ENCODE measurements at regions not wholly inside any gene's neighbourhood (a gene's known extent, or its start where the extent isn't known, plus 50 kb on each side); places are given as distances from the start of the nearest gene placed in this dataset.

DNA sequence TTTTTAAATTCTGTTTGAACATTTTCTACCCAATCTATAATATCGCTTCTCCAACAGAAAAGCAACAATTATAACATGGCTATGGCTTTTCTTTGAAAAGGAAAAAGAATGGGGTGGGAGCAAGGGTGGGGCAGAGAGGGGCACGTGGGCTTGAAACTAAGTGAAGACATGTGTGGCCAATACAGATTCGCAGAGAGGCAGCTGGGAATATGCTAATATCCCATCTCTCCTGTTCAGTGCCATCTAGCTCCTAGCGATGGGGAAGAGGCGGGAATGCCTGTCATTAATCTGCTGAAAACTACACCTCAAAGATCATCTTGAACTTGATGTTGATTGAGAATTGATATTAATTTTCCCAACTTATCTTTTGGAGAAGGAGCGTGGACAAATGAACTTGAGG lies 65.5 kb upstream of the ITGA6 start:
- Mint-ChIP-seq H3K36me3 (ENCODE audit: insufficient read depth) (no peaks in the 10 kb centered on the region), H3K4me3 (no peak overlapping the region), H3K9me3 (no peaks in the 10 kb centered on the region), H3K27me3 (ENCODE audit: low read depth) (peaks cover 3% of the 10 kb centered on the region), H3K4me1 (ENCODE audit: low read depth) (peaks cover 5% of the 10 kb centered on the region)
- no peak for DNase-seq
- no peak for ATAC-seq

DNA sequence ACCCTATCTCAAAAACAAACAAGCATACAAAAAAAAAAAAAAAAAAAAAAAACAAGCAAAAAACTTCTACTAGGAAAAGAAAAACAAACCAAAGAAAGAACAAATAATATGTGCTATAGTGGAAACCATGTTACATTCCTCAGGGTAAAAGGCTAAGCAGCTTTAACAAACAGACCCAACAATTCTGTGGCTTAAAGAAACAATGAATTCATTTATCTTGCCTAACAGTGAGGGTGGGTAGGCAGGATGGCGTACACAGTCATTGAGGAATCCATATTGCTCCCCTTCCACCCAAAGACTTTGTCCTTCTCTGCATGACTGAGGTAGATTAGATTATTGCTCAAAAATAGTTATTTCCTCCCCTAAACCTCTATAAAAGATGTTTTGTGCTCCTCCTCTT lies 63.1 kb upstream of the ITGA6 start:
- H3K27me3 Mint-ChIP-seq (ENCODE audit: low read depth) = peaks cover 3% of the 10 kb centered on the region
- H3K4me1 Mint-ChIP-seq (ENCODE audit: low read depth) = no peaks in the 10 kb centered on the region
- H3K4me3 Mint-ChIP-seq = no peak overlapping the region
- no peaks in the 10 kb centered on the region for H3K36me3 Mint-ChIP-seq (ENCODE audit: insufficient read depth)
- no peaks in the 10 kb centered on the region for H3K9me3 Mint-ChIP-seq
- DNase-seq = no peak
- ATAC-seq = no peak

DNA sequence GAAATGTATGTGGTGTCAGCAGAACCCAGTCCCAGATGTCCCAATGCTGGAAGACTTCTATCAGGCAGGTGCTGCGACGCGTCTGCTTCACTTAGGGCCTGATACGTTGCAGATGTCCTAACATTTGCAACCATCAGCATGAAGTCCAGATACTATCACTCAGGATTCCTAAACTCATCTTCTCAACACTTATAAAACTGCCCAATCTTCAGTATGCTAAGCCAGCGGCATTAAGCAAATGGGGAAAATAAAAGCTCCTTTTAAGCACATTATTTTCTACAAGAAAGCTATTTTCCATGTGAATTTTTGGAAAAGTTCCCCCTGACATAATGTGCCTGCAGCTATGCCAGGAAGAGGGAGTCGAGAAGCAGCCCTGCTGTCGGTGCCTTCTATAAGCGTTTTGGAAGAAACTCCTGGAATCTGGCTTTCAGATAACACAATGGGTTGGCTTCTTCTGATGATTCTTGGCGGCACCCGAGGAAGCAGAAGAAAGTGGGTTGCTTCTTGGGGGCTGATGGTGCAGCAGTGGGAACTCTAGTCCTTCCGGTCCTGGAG lies 60.7 kb upstream of the ITGA6 start:
- ATAC-seq = no peak
- Mint-ChIP-seq H3K9me3 (no peaks in the 10 kb centered on the region), H3K27me3 (ENCODE audit: low read depth) (peaks cover 3% of the 10 kb centered on the region), H3K4me3 (no peak overlapping the region), H3K4me1 (ENCODE audit: low read depth) (no peaks in the 10 kb centered on the region), H3K36me3 (ENCODE audit: insufficient read depth) (no peaks in the 10 kb centered on the region)
- DNase-seq = no peak

DNA sequence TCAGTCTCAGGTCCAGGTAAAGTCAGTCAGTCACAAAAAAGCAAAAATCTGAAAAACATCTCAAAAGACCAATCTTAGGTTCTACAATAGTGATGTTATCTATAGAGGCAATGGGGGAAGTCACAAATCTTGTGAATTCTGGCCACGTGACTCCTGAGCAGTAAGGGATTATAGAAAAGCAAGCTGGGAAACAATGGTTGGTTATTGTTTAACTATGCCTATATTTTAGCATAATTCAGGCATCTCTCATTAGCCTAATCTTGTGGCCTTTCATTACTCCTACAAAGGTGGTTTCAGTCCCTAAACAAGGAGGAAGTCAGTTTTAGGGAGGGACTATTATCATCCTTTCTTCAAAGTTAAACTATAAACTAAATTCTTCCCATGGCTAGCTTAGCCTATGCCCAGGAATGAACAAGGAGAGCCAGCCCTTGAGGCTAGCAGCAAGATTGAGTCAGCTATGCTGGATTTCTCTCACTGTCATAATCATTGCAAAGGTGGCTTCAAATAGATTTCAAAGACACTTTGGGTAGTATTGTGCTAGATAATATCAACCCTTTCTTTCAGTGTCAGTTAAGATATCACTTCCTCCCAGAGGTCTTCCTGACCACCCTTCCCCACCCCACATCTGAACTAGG lies 56.4 kb upstream of the ITGA6 start:
- no peaks in the 10 kb centered on the region for H3K4me1 Mint-ChIP-seq (ENCODE audit: low read depth)
- H3K9me3 Mint-ChIP-seq = no peaks in the 10 kb centered on the region
- no peaks in the 10 kb centered on the region for H3K36me3 Mint-ChIP-seq (ENCODE audit: insufficient read depth)
- H3K27me3 Mint-ChIP-seq (ENCODE audit: low read depth) = peaks cover 8% of the 10 kb centered on the region
- DNase-seq (no peak), ATAC-seq (no peak)
- H3K4me3 Mint-ChIP-seq = no peak overlapping the region

DNA sequence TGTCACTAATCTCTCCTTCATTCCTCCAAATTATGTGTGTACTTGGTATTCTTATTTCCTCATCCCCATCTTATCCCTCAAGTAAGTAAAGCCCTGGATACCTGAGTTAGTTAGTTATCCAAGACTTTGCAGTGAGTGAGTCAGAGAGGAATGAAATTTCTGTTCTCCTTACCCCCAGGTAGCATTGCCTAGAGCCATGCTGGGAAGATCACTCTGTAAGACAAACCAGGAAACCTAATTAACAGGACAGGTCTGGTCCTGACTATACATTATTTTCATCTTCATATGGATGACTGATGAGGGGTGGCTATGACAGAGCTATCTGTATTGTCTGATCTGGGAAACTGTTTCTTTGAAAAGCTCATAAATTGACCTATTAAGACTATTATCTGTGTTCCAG lies 55.0 kb upstream of the ITGA6 start:
- DNase-seq (no peak), ATAC-seq (no peak)
- Mint-ChIP-seq H3K4me1 (ENCODE audit: low read depth) (no peaks in the 10 kb centered on the region), H3K9me3 (no peaks in the 10 kb centered on the region), H3K27me3 (ENCODE audit: low read depth) (peaks cover 8% of the 10 kb centered on the region), H3K36me3 (ENCODE audit: insufficient read depth) (no peaks in the 10 kb centered on the region), H3K4me3 (no peak overlapping the region)

DNA sequence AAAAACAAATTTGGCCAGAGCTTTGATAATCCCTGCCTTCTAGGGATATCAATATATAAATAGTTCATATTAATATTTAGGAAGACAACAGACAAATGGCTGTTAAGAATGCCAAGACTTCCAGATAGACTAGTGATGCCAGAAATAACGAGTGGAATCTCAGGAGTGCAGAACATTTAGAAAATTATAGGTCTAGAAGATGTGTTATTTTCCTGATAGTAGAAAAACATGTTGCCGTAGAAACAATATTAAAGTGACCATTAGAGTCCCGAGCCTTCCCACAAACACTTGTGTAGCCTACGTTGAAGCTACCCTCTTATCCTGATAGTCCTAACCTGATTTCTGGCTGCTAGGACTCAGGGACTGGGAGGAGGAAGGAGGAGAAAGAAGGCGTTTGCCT lies 54.3 kb upstream of the ITGA6 start:
- no peak for DNase-seq
- H3K4me3 Mint-ChIP-seq = no peak overlapping the region
- no peaks in the 10 kb centered on the region for H3K9me3 Mint-ChIP-seq
- no peak for ATAC-seq
- no peaks in the 10 kb centered on the region for H3K36me3 Mint-ChIP-seq (ENCODE audit: insufficient read depth)
- H3K27me3 Mint-ChIP-seq (ENCODE audit: low read depth) = peaks cover 8% of the 10 kb centered on the region
- no peaks in the 10 kb centered on the region for H3K4me1 Mint-ChIP-seq (ENCODE audit: low read depth)

DNA sequence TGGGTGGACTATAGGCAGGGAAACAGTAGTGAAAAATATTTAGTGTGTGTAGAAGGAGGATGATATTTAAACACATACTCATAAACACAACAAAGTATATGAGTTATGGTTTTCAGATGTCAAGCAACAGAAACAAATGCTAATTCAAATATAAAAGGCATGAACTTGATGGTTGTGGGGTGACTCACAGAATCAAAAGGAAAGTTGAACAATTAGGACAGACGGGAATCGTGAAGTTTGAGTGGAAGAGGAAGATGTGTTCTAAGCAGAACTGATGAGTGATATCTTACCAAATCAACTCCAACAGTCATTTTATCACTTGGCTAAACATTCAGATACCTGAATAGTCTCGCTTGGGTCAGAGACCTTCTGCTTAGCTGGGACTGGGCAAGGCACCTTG lies 53.6 kb upstream of the ITGA6 start:
- Mint-ChIP-seq H3K27me3 (ENCODE audit: low read depth) (peaks cover 8% of the 10 kb centered on the region), H3K4me3 (no peak overlapping the region), H3K36me3 (ENCODE audit: insufficient read depth) (no peaks in the 10 kb centered on the region), H3K9me3 (no peaks in the 10 kb centered on the region), H3K4me1 (ENCODE audit: low read depth) (no peaks in the 10 kb centered on the region)
- no peak for ATAC-seq
- no peak for DNase-seq

DNA sequence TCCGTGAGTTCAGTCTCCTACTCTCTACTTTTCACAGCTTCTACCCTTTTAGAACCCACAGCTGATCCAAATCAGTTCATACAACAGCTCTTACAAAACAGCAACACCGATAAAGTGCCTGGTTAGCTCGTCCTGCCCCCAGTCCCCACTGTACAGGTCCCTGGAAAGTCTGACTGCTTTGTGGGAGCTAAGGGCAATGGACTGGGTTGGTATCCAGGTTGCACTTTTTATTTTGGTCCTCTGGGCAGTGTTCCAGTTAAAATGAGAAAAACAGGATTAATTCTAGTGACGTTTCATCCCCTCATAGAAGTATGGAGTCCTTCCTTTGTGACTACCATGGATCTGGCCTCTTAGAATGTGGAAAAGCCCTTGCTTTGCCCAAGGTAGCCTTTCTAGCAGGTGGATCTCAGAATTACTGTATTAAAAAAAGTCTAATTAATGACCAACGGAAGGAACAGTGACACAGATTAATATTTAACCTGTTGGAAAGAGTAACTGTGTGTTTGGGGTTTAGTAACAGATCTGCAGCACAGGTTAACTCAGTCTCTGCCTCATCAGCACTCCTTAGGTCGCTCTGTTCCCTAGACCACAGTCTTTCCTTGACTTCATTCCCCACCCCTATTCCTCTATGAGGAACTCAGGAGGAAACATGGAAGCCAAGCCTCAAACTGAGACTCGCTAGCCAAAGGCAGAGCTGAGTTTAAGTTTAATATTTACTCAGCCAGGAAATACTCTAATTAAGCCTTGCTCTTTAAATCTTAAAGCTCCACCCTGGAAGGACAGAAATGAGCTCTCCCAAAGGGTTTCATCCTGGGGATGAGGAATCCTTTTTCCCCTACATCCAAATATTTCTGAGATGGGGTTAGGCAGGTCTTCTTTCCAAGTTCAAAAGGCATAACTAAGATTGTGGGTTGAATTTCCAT lies 52.8 kb upstream of the ITGA6 start:
- Mint-ChIP-seq H3K4me1 (ENCODE audit: low read depth) (no peaks in the 10 kb centered on the region), H3K4me3 (no peak overlapping the region), H3K27me3 (ENCODE audit: low read depth) (peaks cover 11% of the 10 kb centered on the region), H3K9me3 (peaks cover 4% of the 10 kb centered on the region), H3K36me3 (ENCODE audit: insufficient read depth) (peaks cover 2% of the 10 kb centered on the region)
- ATAC-seq = no peak
- DNase-seq = no peak

DNA sequence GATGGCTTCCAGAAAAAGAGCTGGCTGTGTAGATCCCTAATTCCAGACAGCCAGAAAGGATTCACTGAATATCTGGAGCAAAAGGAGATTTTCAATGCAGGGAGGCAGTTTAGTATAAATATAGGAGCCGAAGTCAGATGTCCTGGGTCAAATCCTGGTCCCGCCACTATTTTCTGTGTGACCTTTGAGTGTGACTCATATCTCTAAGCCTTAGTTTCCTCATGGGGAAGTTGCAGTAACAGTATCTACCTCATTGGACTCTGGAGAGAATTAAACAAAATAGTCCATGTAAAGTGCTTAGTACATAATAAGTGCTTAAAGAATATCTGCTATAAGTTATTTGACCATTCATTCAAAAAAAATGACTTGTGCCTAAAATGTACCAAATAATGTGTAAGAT lies 52.1 kb upstream of the ITGA6 start:
- Mint-ChIP-seq H3K4me3 (no peak overlapping the region), H3K9me3 (peaks cover 5% of the 10 kb centered on the region), H3K36me3 (ENCODE audit: insufficient read depth) (peaks cover 2% of the 10 kb centered on the region), H3K27me3 (ENCODE audit: low read depth) (peaks cover 11% of the 10 kb centered on the region), H3K4me1 (ENCODE audit: low read depth) (no peaks in the 10 kb centered on the region)
- no peak for DNase-seq
- no peak for ATAC-seq

DNA sequence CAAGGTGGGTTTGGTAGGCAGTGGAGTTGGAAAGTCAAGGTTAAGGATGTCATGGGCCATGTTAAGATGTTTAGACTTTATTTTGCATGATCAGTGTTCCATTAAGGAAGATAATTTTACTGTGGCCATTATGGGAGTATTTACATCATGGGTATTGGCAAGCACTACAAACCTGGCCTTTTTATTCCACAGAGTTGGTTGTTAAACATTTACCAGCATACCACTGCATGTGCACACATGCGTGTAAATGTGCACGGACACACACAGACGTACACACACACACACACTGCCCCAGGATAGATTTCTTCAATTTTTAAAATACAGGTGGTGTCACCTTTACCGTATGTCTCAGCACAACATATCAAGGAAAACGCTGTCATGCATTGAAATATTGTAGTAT lies 51.4 kb upstream of the ITGA6 start:
- ATAC-seq = no peak
- H3K4me1 Mint-ChIP-seq (ENCODE audit: low read depth) = no peaks in the 10 kb centered on the region

DNA sequence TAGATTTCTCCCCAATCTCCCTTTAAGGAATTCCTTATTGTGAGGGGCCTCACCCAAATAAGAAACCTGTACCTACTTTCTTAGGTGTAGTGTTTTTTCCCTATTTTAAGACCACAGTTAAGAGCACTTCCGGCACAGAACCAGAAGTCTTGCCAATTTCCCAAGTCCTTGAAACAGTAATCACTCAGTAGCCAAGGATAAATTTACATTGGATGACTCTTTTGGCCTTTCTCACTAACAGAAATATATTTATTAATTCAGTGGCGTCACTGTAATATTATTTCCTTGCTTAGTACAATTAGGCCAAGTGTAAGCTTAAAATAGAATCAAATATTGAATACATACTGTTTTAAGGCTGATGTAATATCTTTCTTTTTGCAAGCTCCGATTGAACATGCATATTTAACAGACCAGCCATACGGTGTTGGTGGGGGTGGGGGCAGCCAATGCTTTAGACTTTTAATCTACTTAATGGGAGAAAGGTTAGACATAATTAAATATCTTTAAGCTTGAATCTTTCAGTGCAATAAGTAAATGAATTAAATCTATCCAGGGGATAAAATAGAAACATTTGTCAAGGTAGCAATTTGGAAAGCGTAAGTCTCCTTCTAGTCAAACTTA lies 50.8 kb upstream of the ITGA6 start:
- DNase-seq (no peak), ATAC-seq (no peak)
- Mint-ChIP-seq H3K4me1 (ENCODE audit: low read depth) (no peaks in the 10 kb centered on the region), H3K36me3 (ENCODE audit: insufficient read depth) (peaks cover 2% of the 10 kb centered on the region), H3K9me3 (peaks cover 5% of the 10 kb centered on the region), H3K27me3 (ENCODE audit: low read depth) (peaks cover 11% of the 10 kb centered on the region), H3K4me3 (no peak overlapping the region)

More for the DNA sequence above, 51.4 kb upstream of the ITGA6 start:
- no peak overlapping the region for H3K4me3 Mint-ChIP-seq
- peaks cover 2% of the 10 kb centered on the region for H3K36me3 Mint-ChIP-seq (ENCODE audit: insufficient read depth)
- H3K9me3 Mint-ChIP-seq = peaks cover 5% of the 10 kb centered on the region
- DNase-seq = no peak
- peaks cover 11% of the 10 kb centered on the region for H3K27me3 Mint-ChIP-seq (ENCODE audit: low read depth)

DNA sequence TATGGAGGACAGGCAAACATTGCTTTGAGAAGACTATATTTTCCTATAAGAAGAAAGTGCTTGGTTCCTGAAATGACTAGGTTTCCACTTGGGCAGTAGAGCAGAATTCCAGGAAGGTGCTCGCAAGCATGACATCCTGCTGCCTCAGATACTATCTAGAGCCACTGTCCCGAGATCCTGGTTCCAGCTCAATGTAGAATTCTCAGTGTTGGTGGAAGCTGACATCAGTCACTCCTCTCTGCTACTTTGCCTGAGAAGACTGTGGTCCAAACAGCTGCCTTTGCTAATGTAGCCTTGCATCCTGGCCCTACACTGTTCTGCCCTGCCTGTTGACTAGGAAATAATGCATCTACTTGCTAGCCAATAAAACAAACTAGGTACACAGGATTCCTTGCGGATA lies 50.0 kb upstream of the ITGA6 start:
- DNase-seq (no peak), ATAC-seq (no peak)
- Mint-ChIP-seq H3K4me1 (ENCODE audit: low read depth) (no peaks in the 10 kb centered on the region), H3K4me3 (no peak overlapping the region), H3K36me3 (ENCODE audit: insufficient read depth) (peaks cover 2% of the 10 kb centered on the region), H3K9me3 (peaks cover 5% of the 10 kb centered on the region), H3K27me3 (ENCODE audit: low read depth) (peaks cover 10% of the 10 kb centered on the region)
